H1 (cell line): ENCODE measurements at regions not wholly inside any gene's neighbourhood (a gene's known extent, or its start where the extent isn't known, plus 50 kb on each side); places are given as distances from the start of the nearest gene placed in this dataset.

Experiments used
- CTCF ChIA-PET: fragments of 300-600 bp; sonication (Branson Sonifier 250); formaldehyde crosslinking; loops from one replicate; lab custom pipeline; 2021; ENCODE audit not compliant: partially characterized antibody; lab: Charles Lee
- POLR2A ChIA-PET: fragments of 300-600 bp; sonication (Branson Sonifier 250); formaldehyde crosslinking; loops from one replicate; lab custom pipeline; 2021; ENCODE audit warnings: inconsistent platforms; ENCODE audit not compliant: partially characterized antibody; lab: Charles Lee
- DNase-seq, 2 experiments: peaks; one replicate each; pipeline versions ENCODE4 v3.0.0 to v3.0.0-alpha.2; 2010 to 2022; ENCODE audit warnings: low spot score in 2 of 2, low read depth in 1 of 2, mixed read lengths in 1 of 2
- FAIRE-seq: peaks from 2 replicates; lab custom pipeline; 2011; peaks lifted over from hg19 to GRCh38; lab: Jason Lieb, UNC
- H2AFZ ChIP-seq: 2 replicates; pipeline ENCODE4 v1.8.1; 2012; ENCODE audit warnings: low read length, inconsistent platforms
- H2AK5ac ChIP-seq: 2 replicates; pipeline ENCODE4 v1.6.1; 2013; ENCODE audit warnings: low read depth, low read length
- H2BK120ac ChIP-seq: replicated peaks from 2 replicates; pipeline ENCODE3; 2013; ENCODE audit warnings: low read depth, low read length, inconsistent platforms
- H2BK12ac ChIP-seq: 2 replicates; pipeline ENCODE4 v1.6.1; 2013; ENCODE audit warnings: low read depth, low read length
- H2BK15ac ChIP-seq: 2 replicates; pipeline ENCODE4 v1.6.1; 2013; ENCODE audit warnings: low read length
- H2BK20ac ChIP-seq: 2 replicates; pipeline ENCODE4 v1.6.1; 2013; ENCODE audit warnings: low read length
- H2BK5ac ChIP-seq: 2 replicates; pipeline ENCODE4 v1.6.1; 2013; ENCODE audit warnings: low read depth, low read length
- H3K14ac ChIP-seq: 2 replicates; pipeline ENCODE4 v1.6.1; 2013; ENCODE audit warnings: inconsistent platforms; ENCODE audit not compliant: insufficient read length
- H3K18ac ChIP-seq: 2 replicates; pipeline ENCODE4 v1.6.1; 2013; ENCODE audit warnings: low read length; ENCODE audit errors: extremely low read depth
- H3K23ac ChIP-seq: 2 replicates; pipeline ENCODE4 v1.6.1; 2013; ENCODE audit warnings: inconsistent platforms; ENCODE audit not compliant: insufficient read length
- H3K23me2 ChIP-seq: 2 replicates; pipeline ENCODE4 v1.6.1; 2013; ENCODE audit warnings: low read depth, low read length
- H3K27ac ChIP-seq: 2 replicates; pipeline ENCODE4 v1.6.1; 2011; ENCODE audit warnings: low read depth, low read length, inconsistent platforms
- H3K27me3 ChIP-seq, 4 experiments: replicated peaks in 1 of 4; 1 replicate in 1 of 4; 2 replicates in 3 of 4; pipeline versions ENCODE4 v1.6.1 to v1.8.1; 2011 to 2013; ENCODE audit warnings: low read length in 3 of 4, mild to moderate bottlenecking in 3 of 4, inconsistent platforms in 2 of 4, mixed read lengths in 2 of 4, moderate library complexity in 1 of 4; ENCODE audit not compliant: control insufficient read depth in 3 of 4, insufficient read depth in 3 of 4; ENCODE audit errors: extremely low read depth in 1 of 4
- H3K36me3 ChIP-seq, 4 experiments: 2 replicates each; pipeline versions ENCODE4 v1.6.1 to v1.8.1; 2011 to 2013; ENCODE audit warnings: mild to moderate bottlenecking in 4 of 4, low read length in 3 of 4, moderate library complexity in 2 of 4, control low read depth in 1 of 4, inconsistent platforms in 1 of 4; ENCODE audit not compliant: insufficient read depth in 4 of 4, control insufficient read depth in 2 of 4
- H3K4ac ChIP-seq: replicated peaks from 2 replicates; pipeline ENCODE3; 2013; ENCODE audit warnings: low read length, low read depth, mixed read lengths, inconsistent platforms; ENCODE audit not compliant: insufficient read length
- H3K4me1 ChIP-seq, 4 experiments: replicated peaks in 1 of 4; 1 replicate in 1 of 4; 2 replicates in 3 of 4; pipeline versions ENCODE4 v1.6.1 to v1.8.1; 2011 to 2013; ENCODE audit warnings: low read length in 3 of 4, inconsistent platforms in 2 of 4, mixed read lengths in 1 of 4; ENCODE audit not compliant: insufficient read depth in 4 of 4, control insufficient read depth in 3 of 4
- H3K4me2 ChIP-seq, 2 experiments: 2 replicates each; pipeline versions ENCODE4 v1.6.1 to v1.8.1; 2011 to 2013; ENCODE audit warnings: low read depth in 2 of 2, low read length in 2 of 2, control low read depth in 1 of 2, inconsistent platforms in 1 of 2, mild to moderate bottlenecking in 1 of 2; ENCODE audit not compliant: insufficient read depth in 1 of 2
- H3K4me3 ChIP-seq, 4 experiments: fragments of 200-600, 300-600 bp in 1 of 4; sonication (generic), shearing (Covaris generic), sonication (Bioruptor Twin) in 1 of 4; 2 replicates each; pipeline versions ENCODE4 v1.5.1 to v1.8.1; 2011 to 2016; ENCODE audit warnings: low read length in 4 of 4, low read depth in 3 of 4, control low read depth in 2 of 4, inconsistent platforms in 2 of 4, mild to moderate bottlenecking in 2 of 4, mixed read lengths in 1 of 4, moderate library complexity in 1 of 4; ENCODE audit not compliant: insufficient read depth in 2 of 4; ENCODE audit errors: extremely low read depth in 1 of 4
- H3K56ac ChIP-seq: replicated peaks from 2 replicates; pipeline ENCODE3; 2013; ENCODE audit warnings: low read depth, mild to moderate bottlenecking, mixed read lengths, low read length, inconsistent platforms; ENCODE audit not compliant: insufficient read length
- H3K79me1 ChIP-seq: 2 replicates; pipeline ENCODE4 v1.6.1; 2013; ENCODE audit warnings: low read depth, low read length, control low read depth
- H3K79me2 ChIP-seq, 2 experiments: 2 replicates each; pipeline versions ENCODE4 v1.6.1 to v1.8.1; 2012 to 2013; ENCODE audit warnings: low read length in 2 of 2, mild to moderate bottlenecking in 2 of 2, inconsistent platforms in 1 of 2; ENCODE audit not compliant: insufficient read depth in 2 of 2, control insufficient read depth in 1 of 2
- H3K9ac ChIP-seq, 4 experiments: replicated peaks in 1 of 4; 1 replicate in 1 of 4; 2 replicates in 3 of 4; pipeline versions ENCODE4 v1.6.1 to v1.8.1; 2011 to 2013; ENCODE audit warnings: low read depth in 3 of 4, low read length in 3 of 4, control low read depth in 2 of 4, mild to moderate bottlenecking in 2 of 4, moderate library complexity in 2 of 4, inconsistent platforms in 1 of 4; ENCODE audit errors: extremely low read depth in 1 of 4
- H3K9me3 ChIP-seq, 2 experiments: 2 replicates each; pipeline versions ENCODE4 v1.6.1 to v1.8.1; 2012 to 2013; ENCODE audit warnings: mild to moderate bottlenecking in 2 of 2, moderate library complexity in 2 of 2, control low read depth in 1 of 2, inconsistent platforms in 1 of 2, low read depth in 1 of 2, low read length in 1 of 2, mixed read lengths in 1 of 2; ENCODE audit not compliant: insufficient read depth in 2 of 2
- H4K20me1 ChIP-seq, 2 experiments: replicated peaks in 1 of 2; 2 replicates each; pipeline versions ENCODE3 to v1.8.1; 2011 to 2013; ENCODE audit warnings: inconsistent platforms in 2 of 2, low read length in 2 of 2, mild to moderate bottlenecking in 1 of 2; ENCODE audit not compliant: insufficient read depth in 2 of 2, control insufficient read depth in 1 of 2
- H4K5ac ChIP-seq: 2 replicates; pipeline ENCODE4 v1.6.1; 2013; ENCODE audit warnings: low read length, low read depth, mixed read lengths, inconsistent platforms; ENCODE audit not compliant: insufficient read length
- H4K8ac ChIP-seq: 2 replicates; pipeline ENCODE4 v1.8.0; 2013; ENCODE audit warnings: mild to moderate bottlenecking, moderate library complexity, low read length, inconsistent platforms; ENCODE audit not compliant: insufficient read depth; ENCODE audit errors: extremely low read depth
- H4K91ac ChIP-seq: replicated peaks from 2 replicates; pipeline ENCODE3; 2013; ENCODE audit warnings: low read length, mixed read lengths, inconsistent platforms; ENCODE audit not compliant: insufficient read length
- ASH2L ChIP-seq: fragments of 200-600, 300-600 bp; sonication (generic); IDR thresholded peaks from one replicate; pipeline ENCODE4 v1.7.1; 2017; ENCODE audit warnings: low read length
- BRCA1 ChIP-seq: IDR thresholded peaks from 2 replicates; pipeline ENCODE4 v1.6.1; 2012; ENCODE audit warnings: low read depth, low read length, improper control_type of control experiment
- CHD2 ChIP-seq: IDR thresholded peaks from 2 replicates; pipeline ENCODE4 v1.6.1; 2012; ENCODE audit warnings: low read length, improper control_type of control experiment
- EGR1 ChIP-seq: IDR thresholded peaks from 2 replicates; pipeline ENCODE4 v1.6.1; 2011; ENCODE audit warnings: low read depth, low read length, borderline replicate concordance
- HDAC6 ChIP-seq: IDR thresholded peaks from one replicate; pipeline ENCODE4 v1.7.1; 2012; ENCODE audit warnings: low read depth, mild to moderate bottlenecking, inconsistent platforms, low read length, moderate library complexity
- KDM4A ChIP-seq: IDR thresholded peaks from one replicate; pipeline ENCODE4 v1.7.1; 2012; ENCODE audit warnings: low read depth, mild to moderate bottlenecking, moderate library complexity, low read length, inconsistent platforms; ENCODE audit not compliant: severe bottlenecking
- MAFK ChIP-seq: IDR thresholded peaks from 2 replicates; pipeline ENCODE4 v1.6.1; 2012; ENCODE audit warnings: low read depth, mild to moderate bottlenecking, improper control_type of control experiment, low read length
- SUZ12 ChIP-seq: fragments of 200-600 bp; sonication (generic); IDR thresholded peaks from 2 replicates; pipeline ENCODE4 v1.6.1; 2012; ENCODE audit warnings: mild to moderate bottlenecking, inconsistent platforms, low read length, moderate library complexity, mixed read lengths
- USF2 ChIP-seq: IDR thresholded peaks from 2 replicates; pipeline ENCODE4 v1.6.1; 2011; ENCODE audit warnings: low read length, improper control_type of control experiment
- WGBS, 2 experiments: shearing (Covaris generic) in 1 of 2; methylation state at CpG; one replicate each; pipeline versions ENCODE4 v1.1.6 to v1.1.7; 2013 to 2015; ENCODE audit warnings: low lambda C conversion rate in 2 of 2, mixed read lengths in 2 of 2, inconsistent platforms in 1 of 2, low coverage in 1 of 2, missing lambda C conversion rate in 1 of 2; ENCODE audit not compliant: insufficient replicate concordance in 2 of 2, insufficient coverage in 1 of 2, insufficient read length in 1 of 2; ENCODE audit errors: extremely low coverage in 1 of 2, missing lambda C conversion rate in 1 of 2; 5-methylcytosine and 5-hydroxymethylcytosine counted together

GRCh38 chr3:44078863-44079262, 162.8 kb upstream of the TOPAZ1 start:
- Histone ChIP-seq H2AFZ (no peak overlapping the region), H2AK5ac (no peak overlapping the region), H3K79me1 (no peaks in the 10 kb centered on the region), H2BK120ac (no peak overlapping the region), H2BK15ac (no peak overlapping the region), H3K4me2 (no peak overlapping the region), H3K18ac (no peak overlapping the region), H3K23ac (no peak overlapping the region), H3K36me3 (no peaks in the 10 kb centered on the region), H3K4ac (no peak overlapping the region), H3K9ac (no peak overlapping the region), H4K91ac (no peak overlapping the region), H3K56ac (no peak overlapping the region), H3K14ac (no peak overlapping the region), H3K4me3 (no peak overlapping the region), H4K5ac (no peak overlapping the region), H4K20me1 (no peaks in the 10 kb centered on the region), H3K4me1 (peaks cover 0 to 12% (median 9%) of the 10 kb centered on the region in 4 experiments), H3K27me3 (no peaks in the 10 kb centered on the region; a peak in 1 of 7 replicates), H4K8ac (no peak overlapping the region), H3K23me2 (no peaks in the 10 kb centered on the region), H3K79me2 (no peaks in the 10 kb centered on the region), H3K27ac (no peak overlapping the region), H3K9me3 (no peaks in the 10 kb centered on the region)
- ChIA-PET CTCF (interaction anchor here (0.8 to 3.8 kb wide), 6 partner anchors 11 to 205 kb away, joined by 3 to 14 read pairs (median 4); no protein-coding TSS in a partner anchor), POLR2A (no interaction called here)
- no peak for FAIRE-seq
- no peak for DNase-seq
- 94% methylated on average over 7 of the region's 7 CpGs; no CpG with 5 or more reads in 1 of the 2 experiments for WGBS, 2 experiments
- no peak for TF ChIP-seq KDM4A
- no peak for TF ChIP-seq ASH2L
- no peak for TF ChIP-seq HDAC6
- TF ChIP-seq BRCA1 = no peak
- no peak for TF ChIP-seq EGR1
- no peak for TF ChIP-seq SUZ12
- no peak for TF ChIP-seq CHD2
- TF ChIP-seq MAFK = no peak
- no peak for TF ChIP-seq USF2
- TF ChIP-seq, all 59 proteins: peak for 0
- H2BK20ac ChIP-seq = no peak overlapping the region
- H2BK5ac ChIP-seq = no peak overlapping the region
- no peak overlapping the region for H2BK12ac ChIP-seq
